ENCODE measurements at regions not wholly inside any gene's neighbourhood (a gene's known extent, or its start where the extent isn't known, plus 50 kb on each side); places are given as distances from the start of the nearest gene placed in this dataset.

GRCh38 chr21:24994717-24995116, 612.6 kb downstream of the MRPL39 start:
- no peak overlapping the region for H3K27ac ChIP-seq (ENCODE audit: insufficient read depth in 1 of 2, low read depth in 1 of 2, low read length in 2 of 2, poor library complexity in 1 of 2, severe bottlenecking in 2 of 2)
- POLR2A ChIA-PET = no interaction called here
- DNase-seq = no peak
- H3K9me3 ChIP-seq (ENCODE audit: control extremely low read depth in 1 of 5, control insufficient read depth in 4 of 5, insufficient read depth in 2 of 5, low read depth in 1 of 5, low read length in 4 of 5) = no peaks in the 10 kb centered on the region
- WGBS (ENCODE audit: insufficient coverage) = no CpG with 5 or more reads among the region's 4 CpGs
- H3K4me1 ChIP-seq (ENCODE audit: control extremely low read depth in 1 of 4, control insufficient read depth in 4 of 4, insufficient read depth in 4 of 4, low read length in 3 of 4) = no peaks in the 10 kb centered on the region
- H3K4me3 ChIP-seq (ENCODE audit: control insufficient read depth in 1 of 7, extremely low read depth in 1 of 7, insufficient read depth in 4 of 7, low read depth in 2 of 7, low read length in 6 of 7) = no peak overlapping the region
- CTCF ChIA-PET = no interaction called here
- H3K36me3 ChIP-seq (ENCODE audit: control insufficient read depth in 4 of 4, insufficient read depth in 4 of 4, low read length in 3 of 4) = no peaks in the 10 kb centered on the region
- H3K27me3 ChIP-seq (replicated peaks in 2 of 5; ENCODE audit: control insufficient read depth in 4 of 5, insufficient read depth in 5 of 5, low read length in 4 of 5) = no peaks in the 10 kb centered on the region

GRCh38 chr21:24989516-24989915, 617.8 kb downstream of the MRPL39 start:
- Histone ChIP-seq H3K27ac (ENCODE audit: insufficient read depth in 1 of 2, low read depth in 1 of 2, low read length in 2 of 2, poor library complexity in 1 of 2, severe bottlenecking in 2 of 2) (no peak overlapping the region), H3K4me3 (ENCODE audit: control insufficient read depth in 1 of 7, extremely low read depth in 1 of 7, insufficient read depth in 4 of 7, low read depth in 2 of 7, low read length in 6 of 7) (no peak overlapping the region), H3K36me3 (ENCODE audit: control insufficient read depth in 4 of 4, insufficient read depth in 4 of 4, low read length in 3 of 4) (no peaks in the 10 kb centered on the region), H3K9me3 (ENCODE audit: control extremely low read depth in 1 of 5, control insufficient read depth in 4 of 5, insufficient read depth in 2 of 5, low read depth in 1 of 5, low read length in 4 of 5) (peaks cover 0 to 3% (median 0%) of the 10 kb centered on the region in 5 experiments), H3K27me3 (replicated peaks in 2 of 5; ENCODE audit: control insufficient read depth in 4 of 5, insufficient read depth in 5 of 5, low read length in 4 of 5) (no peaks in the 10 kb centered on the region), H3K4me1 (ENCODE audit: control extremely low read depth in 1 of 4, control insufficient read depth in 4 of 4, insufficient read depth in 4 of 4, low read length in 3 of 4) (no peaks in the 10 kb centered on the region)
- CTCF ChIA-PET = no interaction called here
- POLR2A ChIA-PET = no interaction called here
- no peak for DNase-seq

GRCh38 chr21:24988941-24989340, 618.3 kb downstream of the MRPL39 start:
- DNase-seq = no peak
- 97% methylated on average over 8 of the region's 8 CpGs for WGBS (ENCODE audit: insufficient coverage)
- CTCF ChIA-PET = no interaction called here

GRCh38 chr21:24976238-24976637, 631.0 kb downstream of the MRPL39 start:
- Histone ChIP-seq H3K36me3 (ENCODE audit: control insufficient read depth in 4 of 4, insufficient read depth in 4 of 4, low read length in 3 of 4) (no peaks in the 10 kb centered on the region), H3K4me3 (ENCODE audit: control insufficient read depth in 1 of 7, extremely low read depth in 1 of 7, insufficient read depth in 4 of 7, low read depth in 2 of 7, low read length in 6 of 7) (no peak overlapping the region), H3K4me1 (ENCODE audit: control extremely low read depth in 1 of 4, control insufficient read depth in 4 of 4, insufficient read depth in 4 of 4, low read length in 3 of 4) (no peaks in the 10 kb centered on the region), H3K27ac (ENCODE audit: insufficient read depth in 1 of 2, low read depth in 1 of 2, low read length in 2 of 2, poor library complexity in 1 of 2, severe bottlenecking in 2 of 2) (no peak overlapping the region), H3K27me3 (replicated peaks in 2 of 5; ENCODE audit: control insufficient read depth in 4 of 5, insufficient read depth in 5 of 5, low read length in 4 of 5) (no peaks in the 10 kb centered on the region), H3K9me3 (ENCODE audit: control extremely low read depth in 1 of 5, control insufficient read depth in 4 of 5, insufficient read depth in 2 of 5, low read depth in 1 of 5, low read length in 4 of 5) (peaks cover 0 to 4% (median 0%) of the 10 kb centered on the region in 5 experiments)
- no CpG with 5 or more reads among the region's 1 CpG for WGBS (ENCODE audit: insufficient coverage)
- CTCF ChIA-PET = no interaction called here
- no peak for DNase-seq
- POLR2A ChIA-PET = no interaction called here

More at GRCh38 chr21:24988941-24989340, 618.3 kb downstream of the MRPL39 start:
- Histone ChIP-seq H3K9me3 (ENCODE audit: control extremely low read depth in 1 of 5, control insufficient read depth in 4 of 5, insufficient read depth in 2 of 5, low read depth in 1 of 5, low read length in 4 of 5) (peaks cover 0 to 3% (median 0%) of the 10 kb centered on the region in 5 experiments), H3K27ac (ENCODE audit: insufficient read depth in 1 of 2, low read depth in 1 of 2, low read length in 2 of 2, poor library complexity in 1 of 2, severe bottlenecking in 2 of 2) (no peak overlapping the region), H3K36me3 (ENCODE audit: control insufficient read depth in 4 of 4, insufficient read depth in 4 of 4, low read length in 3 of 4) (no peaks in the 10 kb centered on the region), H3K4me3 (ENCODE audit: control insufficient read depth in 1 of 7, extremely low read depth in 1 of 7, insufficient read depth in 4 of 7, low read depth in 2 of 7, low read length in 6 of 7) (no peak overlapping the region), H3K27me3 (replicated peaks in 2 of 5; ENCODE audit: control insufficient read depth in 4 of 5, insufficient read depth in 5 of 5, low read length in 4 of 5) (no peaks in the 10 kb centered on the region), H3K4me1 (ENCODE audit: control extremely low read depth in 1 of 4, control insufficient read depth in 4 of 4, insufficient read depth in 4 of 4, low read length in 3 of 4) (no peaks in the 10 kb centered on the region)
- POLR2A ChIA-PET = no interaction called here

- Histone ChIP-seq H3K4me3 (ENCODE audit: control insufficient read depth in 1 of 7, extremely low read depth in 1 of 7, insufficient read depth in 4 of 7, low read depth in 2 of 7, low read length in 6 of 7) (no peak overlapping the region), H3K27me3 (replicated peaks in 2 of 5; ENCODE audit: control insufficient read depth in 4 of 5, insufficient read depth in 5 of 5, low read length in 4 of 5) (no peaks in the 10 kb centered on the region), H3K4me1 (ENCODE audit: control extremely low read depth in 1 of 4, control insufficient read depth in 4 of 4, insufficient read depth in 4 of 4, low read length in 3 of 4) (no peaks in the 10 kb centered on the region), H3K27ac (ENCODE audit: insufficient read depth in 1 of 2, low read depth in 1 of 2, low read length in 2 of 2, poor library complexity in 1 of 2, severe bottlenecking in 2 of 2) (no peak overlapping the region), H3K9me3 (ENCODE audit: control extremely low read depth in 1 of 5, control insufficient read depth in 4 of 5, insufficient read depth in 2 of 5, low read depth in 1 of 5, low read length in 4 of 5) (peaks cover 0 to 4% (median 0%) of the 10 kb centered on the region in 5 experiments), H3K36me3 (ENCODE audit: control insufficient read depth in 4 of 4, insufficient read depth in 4 of 4, low read length in 3 of 4) (no peaks in the 10 kb centered on the region)
- ChIA-PET CTCF (no interaction called here), POLR2A (no interaction called here)
- no CpG with 5 or more reads among the region's 1 CpG for WGBS (ENCODE audit: insufficient coverage)
- no peak for DNase-seq
These were observed 638.2 kb downstream of the MRPL39 start for GRCh38 chr21:24969068-24969467.

GRCh38 chr21:24955275-24955961, 651.9 kb downstream of the MRPL39 start:
- H3K4me3 ChIP-seq (ENCODE audit: control insufficient read depth in 1 of 7, extremely low read depth in 1 of 7, insufficient read depth in 4 of 7, low read depth in 2 of 7, low read length in 6 of 7) = no peak overlapping the region
- no peak overlapping the region for H3K27ac ChIP-seq (ENCODE audit: insufficient read depth in 1 of 2, low read depth in 1 of 2, low read length in 2 of 2, poor library complexity in 1 of 2, severe bottlenecking in 2 of 2)
- H3K36me3 ChIP-seq (ENCODE audit: control insufficient read depth in 4 of 4, insufficient read depth in 4 of 4, low read length in 3 of 4) = no peaks in the 10 kb centered on the region
- no peaks in the 10 kb centered on the region for H3K27me3 ChIP-seq (replicated peaks in 2 of 5; ENCODE audit: control insufficient read depth in 4 of 5, insufficient read depth in 5 of 5, low read length in 4 of 5)
- CTCF ChIA-PET = no interaction called here
- 69% methylated on average over 5 of the region's 6 CpGs for WGBS (ENCODE audit: insufficient coverage)
- no peak for DNase-seq
- no peaks in the 10 kb centered on the region for H3K4me1 ChIP-seq (ENCODE audit: control extremely low read depth in 1 of 4, control insufficient read depth in 4 of 4, insufficient read depth in 4 of 4, low read length in 3 of 4)
- H3K9me3 ChIP-seq (ENCODE audit: control extremely low read depth in 1 of 5, control insufficient read depth in 4 of 5, insufficient read depth in 2 of 5, low read depth in 1 of 5, low read length in 4 of 5) = no peaks in the 10 kb centered on the region
- POLR2A ChIA-PET = no interaction called here

GRCh38 chr21:24948186-24948585, 659.1 kb downstream of the MRPL39 start:
- H3K36me3 ChIP-seq (ENCODE audit: control insufficient read depth in 4 of 4, insufficient read depth in 4 of 4, low read length in 3 of 4) = no peaks in the 10 kb centered on the region
- no peaks in the 10 kb centered on the region for H3K9me3 ChIP-seq (ENCODE audit: control extremely low read depth in 1 of 5, control insufficient read depth in 4 of 5, insufficient read depth in 2 of 5, low read depth in 1 of 5, low read length in 4 of 5)
- no peak overlapping the region for H3K4me3 ChIP-seq (ENCODE audit: control insufficient read depth in 1 of 7, extremely low read depth in 1 of 7, insufficient read depth in 4 of 7, low read depth in 2 of 7, low read length in 6 of 7)
- WGBS (ENCODE audit: insufficient coverage) = 100% methylated on average over 3 of the region's 4 CpGs
- no peaks in the 10 kb centered on the region for H3K4me1 ChIP-seq (ENCODE audit: control extremely low read depth in 1 of 4, control insufficient read depth in 4 of 4, insufficient read depth in 4 of 4, low read length in 3 of 4)
- no peak for DNase-seq
- H3K27ac ChIP-seq (ENCODE audit: insufficient read depth in 1 of 2, low read depth in 1 of 2, low read length in 2 of 2, poor library complexity in 1 of 2, severe bottlenecking in 2 of 2) = no peak overlapping the region
- H3K27me3 ChIP-seq (replicated peaks in 2 of 5; ENCODE audit: control insufficient read depth in 4 of 5, insufficient read depth in 5 of 5, low read length in 4 of 5) = no peaks in the 10 kb centered on the region
- ChIA-PET POLR2A (no interaction called here), CTCF (no interaction called here)
